Ishikawa (cell line): ENCODE measurements at regions not wholly inside any gene's neighbourhood (a gene's known extent, or its start where the extent isn't known, plus 50 kb on each side); places are given as distances from the start of the nearest gene placed in this dataset.

Source experiments
- CEBPB ChIP-seq: IDR thresholded peaks from 2 replicates; pipeline ENCODE4 v1.6.1; 2012
- CREB1 ChIP-seq: IDR thresholded peaks from 2 replicates; pipeline ENCODE4 v1.6.1; 2012; ENCODE audit warnings: low read depth
- EGR1 ChIP-seq: IDR thresholded peaks from 2 replicates; pipeline ENCODE4 v1.6.1; 2012
- EP300 ChIP-seq: IDR thresholded peaks from 2 replicates; pipeline ENCODE4 v1.6.1; 2012; ENCODE audit warnings: borderline replicate concordance
- FOXM1 ChIP-seq: IDR thresholded peaks from 2 replicates; pipeline ENCODE4 v1.6.1; 2012; ENCODE audit warnings: low read depth, borderline replicate concordance
- MAX ChIP-seq: IDR thresholded peaks from 2 replicates; pipeline ENCODE4 v1.6.1; 2012
- NFIC ChIP-seq: IDR thresholded peaks from 2 replicates; pipeline ENCODE4 v1.6.1; 2012
- RAD21 ChIP-seq: IDR thresholded peaks from 2 replicates; pipeline ENCODE4 v1.6.1; 2012; ENCODE audit warnings: low read depth
- TAF1 ChIP-seq: IDR thresholded peaks from 2 replicates; pipeline ENCODE4 v1.6.1; 2012; ENCODE audit warnings: low read depth, mild to moderate bottlenecking
- TCF12 ChIP-seq: IDR thresholded peaks from 2 replicates; pipeline ENCODE4 v1.6.1; 2012; ENCODE audit warnings: low read depth
- TEAD4 ChIP-seq: IDR thresholded peaks from 2 replicates; pipeline ENCODE4 v1.6.1; 2012
- YY1 ChIP-seq: IDR thresholded peaks from 2 replicates; pipeline ENCODE4 v1.6.1; 2012; ENCODE audit warnings: low read depth
- ZBTB7A ChIP-seq: IDR thresholded peaks from 2 replicates; pipeline ENCODE4 v1.6.1; 2012; ENCODE audit warnings: low read depth
- TF ChIP-seq, protein P1 (sequence below): IDR thresholded peaks from 2 replicates; pipeline ENCODE4 v1.6.1; 2012
- TF ChIP-seq, protein P2 (sequence below): IDR thresholded peaks from 2 replicates; pipeline ENCODE4 v1.6.1; 2012; ENCODE audit warnings: low read depth, mild to moderate bottlenecking

GRCh38 chr12:70154960-70155589 is 88.2 kb upstream of the CNOT2 start:
- TF ChIP-seq, protein P1, sequence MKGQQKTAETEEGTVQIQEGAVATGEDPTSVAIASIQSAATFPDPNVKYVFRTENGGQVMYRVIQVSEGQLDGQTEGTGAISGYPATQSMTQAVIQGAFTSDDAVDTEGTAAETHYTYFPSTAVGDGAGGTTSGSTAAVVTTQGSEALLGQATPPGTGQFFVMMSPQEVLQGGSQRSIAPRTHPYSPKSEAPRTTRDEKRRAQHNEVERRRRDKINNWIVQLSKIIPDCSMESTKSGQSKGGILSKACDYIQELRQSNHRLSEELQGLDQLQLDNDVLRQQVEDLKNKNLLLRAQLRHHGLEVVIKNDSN, result 0 out of 2 replicates have a peak, but pooled peaks have one; percentile 16
- TF ChIP-seq FOXM1, result no peak
- 0 out of 2 replicates have a peak, but pooled peaks have one; percentile 20 for TF ChIP-seq YY1
- no peak for TF ChIP-seq TCF12

- no peak for TF ChIP-seq CEBPB
- TF ChIP-seq CREB1, result no peak
- TF ChIP-seq TCF12, result no peak
- no peak for TF ChIP-seq MAX
- TF ChIP-seq EGR1, result no peak
- TF ChIP-seq TEAD4, result no peak
These were observed 86.1 kb upstream of the CNOT2 start for GRCh38 chr12:70157099-70157498.

- TF ChIP-seq TAF1 (no peak), YY1 (no peak), CREB1 (no peak), TCF12 (no peak), EP300 (no peak), FOXM1 (no peak), MAX (no peak), TEAD4 (no peak), RAD21 (no peak), CEBPB (no peak), EGR1 (no peak), NFIC (no peak), ZBTB7A (no peak)
- TF ChIP-seq, protein P2, sequence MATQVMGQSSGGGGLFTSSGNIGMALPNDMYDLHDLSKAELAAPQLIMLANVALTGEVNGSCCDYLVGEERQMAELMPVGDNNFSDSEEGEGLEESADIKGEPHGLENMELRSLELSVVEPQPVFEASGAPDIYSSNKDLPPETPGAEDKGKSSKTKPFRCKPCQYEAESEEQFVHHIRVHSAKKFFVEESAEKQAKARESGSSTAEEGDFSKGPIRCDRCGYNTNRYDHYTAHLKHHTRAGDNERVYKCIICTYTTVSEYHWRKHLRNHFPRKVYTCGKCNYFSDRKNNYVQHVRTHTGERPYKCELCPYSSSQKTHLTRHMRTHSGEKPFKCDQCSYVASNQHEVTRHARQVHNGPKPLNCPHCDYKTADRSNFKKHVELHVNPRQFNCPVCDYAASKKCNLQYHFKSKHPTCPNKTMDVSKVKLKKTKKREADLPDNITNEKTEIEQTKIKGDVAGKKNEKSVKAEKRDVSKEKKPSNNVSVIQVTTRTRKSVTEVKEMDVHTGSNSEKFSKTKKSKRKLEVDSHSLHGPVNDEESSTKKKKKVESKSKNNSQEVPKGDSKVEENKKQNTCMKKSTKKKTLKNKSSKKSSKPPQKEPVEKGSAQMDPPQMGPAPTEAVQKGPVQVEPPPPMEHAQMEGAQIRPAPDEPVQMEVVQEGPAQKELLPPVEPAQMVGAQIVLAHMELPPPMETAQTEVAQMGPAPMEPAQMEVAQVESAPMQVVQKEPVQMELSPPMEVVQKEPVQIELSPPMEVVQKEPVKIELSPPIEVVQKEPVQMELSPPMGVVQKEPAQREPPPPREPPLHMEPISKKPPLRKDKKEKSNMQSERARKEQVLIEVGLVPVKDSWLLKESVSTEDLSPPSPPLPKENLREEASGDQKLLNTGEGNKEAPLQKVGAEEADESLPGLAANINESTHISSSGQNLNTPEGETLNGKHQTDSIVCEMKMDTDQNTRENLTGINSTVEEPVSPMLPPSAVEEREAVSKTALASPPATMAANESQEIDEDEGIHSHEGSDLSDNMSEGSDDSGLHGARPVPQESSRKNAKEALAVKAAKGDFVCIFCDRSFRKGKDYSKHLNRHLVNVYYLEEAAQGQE, result no peak
- TF ChIP-seq, protein P1, result no peak
These were observed 77.8 kb upstream of the CNOT2 start for GRCh38 chr12:70165450-70165849.

DNA sequence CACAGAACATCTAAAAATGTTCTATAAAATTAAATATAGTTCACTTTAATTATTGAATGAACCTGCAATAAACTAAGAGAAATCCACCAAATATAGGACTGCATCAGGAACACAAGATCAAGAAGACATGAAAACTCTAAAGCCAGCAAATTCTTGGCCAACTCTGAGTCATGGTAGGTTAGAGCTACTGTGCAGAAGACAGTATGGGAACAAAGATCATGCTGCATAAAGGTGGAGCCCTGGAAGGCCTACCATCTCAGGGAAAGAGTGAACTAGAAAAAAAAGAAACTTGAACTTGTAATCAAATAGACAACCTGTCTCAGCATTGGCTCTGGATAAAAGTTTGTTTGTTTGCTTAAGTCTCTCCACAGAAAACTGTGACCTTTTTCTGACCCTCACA is 66.9 kb upstream of the CNOT2 start:
- TF ChIP-seq ZBTB7A, result no peak
- TF ChIP-seq CEBPB, result no peak
- TF ChIP-seq CREB1, result no peak
- TF ChIP-seq TCF12, result no peak

- TF ChIP-seq EP300 (no peak), MAX (no peak), ZBTB7A (no peak), EGR1 (no peak), TAF1 (no peak), TEAD4 (no peak), NFIC (no peak), CREB1 (no peak), RAD21 (no peak)
- TF ChIP-seq, protein P2, result no peak
- TF ChIP-seq, protein P1, result no peak
These were observed 65.6 kb upstream of the CNOT2 start for GRCh38 chr12:70177631-70178030.

DNA sequence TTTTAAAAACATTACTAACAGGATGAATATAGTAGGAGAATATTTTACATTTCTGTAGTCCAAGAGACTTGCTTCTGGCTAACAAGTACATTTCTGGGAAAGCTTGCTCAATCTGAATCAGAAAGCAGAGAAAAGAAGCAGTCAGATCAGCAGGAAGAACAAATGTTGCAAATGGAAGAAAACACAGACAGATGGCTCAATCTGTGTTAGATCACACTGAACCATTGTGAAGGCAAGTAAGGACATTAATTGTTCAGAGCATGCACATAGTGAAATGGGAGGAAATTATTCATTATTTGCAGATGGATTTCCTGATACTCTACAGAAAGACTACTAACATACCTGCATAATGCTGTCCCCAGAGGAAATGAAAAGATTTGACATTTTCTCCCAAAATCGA is 65.2 kb upstream of the CNOT2 start:
- TF ChIP-seq, protein P1, result no peak
- TF ChIP-seq CREB1 (no peak), YY1 (no peak), RAD21 (no peak), EP300 (no peak)
